Adrenal gland (tissue), 5 donors: ENCODE measurements at regions not wholly inside any gene's neighbourhood (a gene's known extent, or its start where the extent isn't known, plus 50 kb on each side); places are given as distances from the start of the nearest gene placed in this dataset.

ENCODE experiments used
- POLR2A ChIP-seq, 2 donors: fragments of 450-650 bp; IDR thresholded peaks; one replicate each; pipeline ENCODE4 v1.6.1; 2017; ENCODE audit warnings: antibody characterized with exemption in 2 of 2, mild to moderate bottlenecking in 2 of 2, moderate library complexity in 1 of 2
- TF ChIP-seq, protein P1 (sequence below), 6 experiments: fragments of 450-650 bp in 4 of 6; fragments of 200-600 bp in 2 of 6; sonication (generic) in 1 of 6; IDR thresholded peaks; 1 replicate in 5 of 6; 2 replicates in 1 of 6; pipeline versions ENCODE4 v1.5.1 to v1.8.0; 2016 to 2021; ENCODE audit warnings: antibody characterized with exemption in 6 of 6, mild to moderate bottlenecking in 2 of 6, moderate library complexity in 1 of 6
- donor health status: DM: no; HTN: no; CAD: no.

DNA sequence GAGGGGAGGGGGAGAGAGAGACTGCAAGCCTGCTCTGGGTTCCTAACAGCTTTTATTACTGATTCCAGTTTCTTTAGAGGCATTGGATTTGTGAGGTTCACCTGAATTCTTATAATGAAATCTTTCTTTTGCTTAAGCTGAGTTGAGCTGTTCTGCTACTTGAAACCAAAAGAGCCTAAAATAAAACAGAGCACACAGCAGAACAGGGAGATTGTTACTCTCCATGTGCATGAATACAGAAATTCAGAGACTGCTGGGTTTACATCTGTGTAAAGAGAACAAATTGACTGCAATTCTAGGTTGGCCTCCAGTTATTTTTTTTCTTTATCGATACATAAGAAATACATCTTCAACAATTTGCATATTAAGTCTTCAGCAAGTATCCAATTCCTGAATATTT, 168.8 kb upstream of the NRIP1 start:
- no peak for TF ChIP-seq POLR2A (IDR thresholded peaks at IDR 0.05)
- TF ChIP-seq, protein P1, sequence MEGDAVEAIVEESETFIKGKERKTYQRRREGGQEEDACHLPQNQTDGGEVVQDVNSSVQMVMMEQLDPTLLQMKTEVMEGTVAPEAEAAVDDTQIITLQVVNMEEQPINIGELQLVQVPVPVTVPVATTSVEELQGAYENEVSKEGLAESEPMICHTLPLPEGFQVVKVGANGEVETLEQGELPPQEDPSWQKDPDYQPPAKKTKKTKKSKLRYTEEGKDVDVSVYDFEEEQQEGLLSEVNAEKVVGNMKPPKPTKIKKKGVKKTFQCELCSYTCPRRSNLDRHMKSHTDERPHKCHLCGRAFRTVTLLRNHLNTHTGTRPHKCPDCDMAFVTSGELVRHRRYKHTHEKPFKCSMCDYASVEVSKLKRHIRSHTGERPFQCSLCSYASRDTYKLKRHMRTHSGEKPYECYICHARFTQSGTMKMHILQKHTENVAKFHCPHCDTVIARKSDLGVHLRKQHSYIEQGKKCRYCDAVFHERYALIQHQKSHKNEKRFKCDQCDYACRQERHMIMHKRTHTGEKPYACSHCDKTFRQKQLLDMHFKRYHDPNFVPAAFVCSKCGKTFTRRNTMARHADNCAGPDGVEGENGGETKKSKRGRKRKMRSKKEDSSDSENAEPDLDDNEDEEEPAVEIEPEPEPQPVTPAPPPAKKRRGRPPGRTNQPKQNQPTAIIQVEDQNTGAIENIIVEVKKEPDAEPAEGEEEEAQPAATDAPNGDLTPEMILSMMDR (IDR thresholded peaks at IDR 0.05): no peak
